ENCODE measurements at regions not wholly inside any gene's neighbourhood (a gene's known extent, or its start where the extent isn't known, plus 50 kb on each side); places are given as distances from the start of the nearest gene placed in this dataset.

GRCh38 chr3:157805538-157805937 lies 300.7 kb downstream of the SHOX2 start:
- POLR2A ChIA-PET: no interaction called here
- Histone ChIP-seq H3K9me3 (no peaks in the 10 kb centered on the region), H3K4me2 (no peak overlapping the region), H3K27ac (no peak overlapping the region), H3K4me3 (no peak overlapping the region), H3K4me1 (no peaks in the 10 kb centered on the region)
- no peak for ATAC-seq
- DNase-seq (ENCODE audit: low read depth in 1 of 2, low spot score in 1 of 2): no peak
- TF ChIP-seq RNF2 (IDR thresholded peaks at IDR 0.05; ENCODE audit: borderline replicate concordance, low read depth): no peak
- TF ChIP-seq MYC (IDR thresholded peaks at IDR 0.05; ENCODE audit: borderline replicate concordance, low read length): no peak
- TF ChIP-seq KDM1A (IDR thresholded peaks at IDR 0.05; ENCODE audit: low read depth): no peak
- no peak for TF ChIP-seq ELK1 (IDR thresholded peaks at IDR 0.05; ENCODE audit: low read depth, low read length)
- no peak for TF ChIP-seq BCL3 (IDR thresholded peaks at IDR 0.05)
- no peak for TF ChIP-seq ZC3H11A (IDR thresholded peaks at IDR 0.05)
- no peak for TF ChIP-seq E2F6 (IDR thresholded peaks at IDR 0.05; ENCODE audit: borderline replicate concordance, low read depth)
- no peak for TF ChIP-seq CEBPB (IDR thresholded peaks at IDR 0.05)
- TF ChIP-seq CBX8 (IDR thresholded peaks at IDR 0.05): no peak
- TF ChIP-seq NR3C1 (IDR thresholded peaks at IDR 0.05): no peak
- TF ChIP-seq RFX5 (IDR thresholded peaks at IDR 0.05): no peak
- TF ChIP-seq POLR2A (IDR thresholded peaks at IDR 0.05; ENCODE audit: low read length): no peak
- TF ChIP-seq HOXB5 (CRISPR knock-in tag; IDR thresholded peaks at IDR 0.05): no peak
- TF ChIP-seq RCOR1 (IDR thresholded peaks at IDR 0.05; ENCODE audit: low read depth, low read length): no peak
- TF ChIP-seq FOXS1 (CRISPR knock-in tag; IDR thresholded peaks at IDR 0.05): no peak
- no peak for TF ChIP-seq CBX2 (IDR thresholded peaks at IDR 0.05; ENCODE audit: borderline replicate concordance, low read depth)
- TF ChIP-seq TFCP2L1 (CRISPR knock-in tag; IDR thresholded peaks at IDR 0.05): no peak
- no peak for TF ChIP-seq USF2 (IDR thresholded peaks at IDR 0.05)
- no peak for TF ChIP-seq HOXA7 (CRISPR knock-in tag; IDR thresholded peaks at IDR 0.05)
- no peak for TF ChIP-seq HOXB13 (CRISPR knock-in tag; IDR thresholded peaks at IDR 0.05; ENCODE audit: low read depth)
- CTCF ChIA-PET: interaction anchor here (1.4 kb wide), 1 partner anchor 8 kb away, joined by 3 read pairs; no protein-coding TSS in a partner anchor
- FAIRE-seq: no peak
- 71% methylated on average over 2 of the region's 2 CpGs for WGBS (ENCODE audit: missing lambda C conversion rate)

- no peak for ATAC-seq
- no peak for DNase-seq (ENCODE audit: low read depth in 1 of 2, low spot score in 1 of 2)
- WGBS (ENCODE audit: missing lambda C conversion rate): 4% methylated on average over 1 of the region's 1 CpG
- H3K9me3 ChIP-seq: 0 out of 3 replicates have a peak, but pooled peaks cover 3% of the 10 kb centered on the region
- peak overlapping the region; percentile 37 for H3K4me2 ChIP-seq
- peak; percentile 23 for FAIRE-seq
- no peak overlapping the region for H3K4me3 ChIP-seq
- no peak overlapping the region for H3K27ac ChIP-seq
- ChIA-PET POLR2A (no interaction called here), CTCF (no interaction called here)
- no peak for TF ChIP-seq ZFP36 (IDR thresholded peaks at IDR 0.05; ENCODE audit: borderline replicate concordance, partially characterized antibody)
- TF ChIP-seq JUNB (IDR thresholded peaks at IDR 0.05): peak; percentile 45; the same call in 1 of the 2 replicates
- TF ChIP-seq BCL3 (IDR thresholded peaks at IDR 0.05): no peak
- no peak for TF ChIP-seq FOSL2 (IDR thresholded peaks at IDR 0.05)
- TF ChIP-seq FOSL2 (CRISPR knock-in tag; IDR thresholded peaks at IDR 0.05): peak; percentile 28; the same call in 1 of the 2 replicates
- TF ChIP-seq EP300 (IDR thresholded peaks at IDR 0.05): no peak
- peaks cover 11% of the 10 kb centered on the region for H3K4me1 ChIP-seq
Measured at GRCh38 chr3:157794771-157795170, 291.6 kb upstream of the VEPH1 start.
